HG03342 (cell line): ENCODE measurements at regions not wholly inside any gene's neighbourhood (a gene's known extent, or its start where the extent isn't known, plus 50 kb on each side); places are given as distances from the start of the nearest gene placed in this dataset.

Experiments used
- ATAC-seq: cut with Tn5 transposase; IDR thresholded peaks from one replicate; pipeline ENCODE4 v1.9.1; 2021; ENCODE audit warnings: mild to moderate bottlenecking, moderate library complexity; ENCODE audit not compliant: unreplicated experiment

DNA sequence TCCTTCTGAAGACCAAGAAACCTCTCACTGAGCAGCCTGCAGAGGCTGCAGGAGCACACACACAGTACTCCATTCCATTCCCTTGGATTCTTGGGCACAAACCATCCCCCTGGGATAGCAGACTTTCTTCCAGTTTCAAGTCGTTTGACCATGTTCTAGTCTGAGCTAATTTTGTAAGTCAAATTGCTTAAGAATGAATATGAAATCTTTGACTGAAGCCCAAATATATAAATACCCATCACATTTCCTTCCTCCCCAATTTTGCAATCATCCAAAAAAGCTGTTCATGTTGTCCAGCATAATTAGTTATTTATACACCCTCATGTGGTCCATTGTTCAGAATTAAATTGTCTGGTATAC is 231.2 kb upstream of the TPRG1 start:
- ATAC-seq = no peak

DNA sequence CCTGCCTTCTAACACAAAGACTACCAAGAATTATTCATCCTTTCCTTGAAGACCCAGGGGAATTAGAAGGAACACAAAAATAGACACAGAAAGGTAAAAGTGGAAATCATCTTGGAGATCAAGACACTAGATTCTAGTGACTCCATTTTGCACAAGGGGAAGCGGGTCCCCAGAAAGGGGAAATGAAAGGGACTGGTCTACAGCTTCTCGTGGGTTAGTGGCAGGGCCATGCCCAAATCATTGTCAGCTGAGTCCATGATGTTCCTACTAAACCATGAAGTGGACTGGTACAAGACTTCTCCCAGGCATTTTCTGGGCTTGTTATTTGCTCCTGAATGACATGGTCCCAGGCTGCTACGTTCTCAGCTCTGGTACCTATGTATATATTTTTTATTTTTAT is 230.7 kb upstream of the TPRG1 start:
- no peak for ATAC-seq

DNA sequence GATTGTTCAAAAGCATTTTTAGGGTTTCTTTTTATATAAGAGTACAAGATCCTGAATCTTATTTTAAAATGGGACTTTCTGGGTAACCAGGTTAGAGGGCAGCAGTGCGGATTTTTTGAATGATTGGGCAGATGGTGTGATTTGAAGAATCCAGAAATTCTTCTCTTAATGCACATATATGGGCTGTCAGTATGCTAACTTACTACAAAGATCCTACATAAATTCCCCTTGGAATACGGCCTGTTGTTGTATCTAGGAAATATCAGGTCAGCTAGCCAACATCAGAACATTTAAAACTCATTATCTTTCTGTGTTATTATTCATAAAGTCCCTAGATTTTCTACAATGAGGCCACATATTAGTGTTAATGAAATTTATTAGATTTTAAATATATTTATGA is 229.6 kb upstream of the TPRG1 start:
- no peak for ATAC-seq

DNA sequence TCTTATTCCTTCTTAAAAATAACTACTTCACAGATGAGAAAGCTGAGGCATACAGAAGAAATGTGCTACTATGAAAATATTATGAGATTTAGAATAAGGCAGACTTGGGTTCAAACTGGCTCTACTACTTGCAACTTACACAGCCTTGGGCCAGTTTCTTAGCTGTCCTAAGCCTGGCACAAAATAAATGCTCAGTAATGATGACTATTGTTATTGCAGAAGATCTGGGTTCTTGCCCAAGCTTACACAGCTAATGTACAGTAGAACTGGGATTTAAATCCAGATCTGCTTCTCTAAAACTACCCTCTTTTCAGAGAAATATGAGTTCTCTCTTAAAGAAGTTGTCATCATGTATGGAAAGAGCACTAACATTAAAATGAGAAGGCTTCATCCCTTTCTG is 228.2 kb upstream of the TPRG1 start:
- ATAC-seq = no peak

DNA sequence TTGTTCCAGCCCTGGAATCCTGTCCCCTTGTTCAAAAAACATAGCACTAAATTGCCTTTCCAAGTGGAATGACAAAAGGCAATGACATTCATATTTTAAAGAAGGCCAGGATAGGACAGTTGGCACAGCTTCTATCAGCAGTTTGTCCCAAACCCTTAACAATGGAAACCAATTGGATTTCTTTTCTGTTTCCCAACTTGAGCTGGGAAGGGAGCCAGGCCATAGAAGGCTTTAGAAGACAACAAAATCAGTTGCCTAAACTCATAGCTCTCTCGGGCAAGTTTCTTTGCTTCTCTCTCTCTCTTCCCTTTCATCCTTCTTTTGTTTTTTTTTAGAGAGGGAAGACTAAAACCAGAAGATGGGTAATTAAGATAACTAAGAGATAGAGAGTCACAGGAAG is 227.7 kb upstream of the TPRG1 start:
- ATAC-seq = no peak

DNA sequence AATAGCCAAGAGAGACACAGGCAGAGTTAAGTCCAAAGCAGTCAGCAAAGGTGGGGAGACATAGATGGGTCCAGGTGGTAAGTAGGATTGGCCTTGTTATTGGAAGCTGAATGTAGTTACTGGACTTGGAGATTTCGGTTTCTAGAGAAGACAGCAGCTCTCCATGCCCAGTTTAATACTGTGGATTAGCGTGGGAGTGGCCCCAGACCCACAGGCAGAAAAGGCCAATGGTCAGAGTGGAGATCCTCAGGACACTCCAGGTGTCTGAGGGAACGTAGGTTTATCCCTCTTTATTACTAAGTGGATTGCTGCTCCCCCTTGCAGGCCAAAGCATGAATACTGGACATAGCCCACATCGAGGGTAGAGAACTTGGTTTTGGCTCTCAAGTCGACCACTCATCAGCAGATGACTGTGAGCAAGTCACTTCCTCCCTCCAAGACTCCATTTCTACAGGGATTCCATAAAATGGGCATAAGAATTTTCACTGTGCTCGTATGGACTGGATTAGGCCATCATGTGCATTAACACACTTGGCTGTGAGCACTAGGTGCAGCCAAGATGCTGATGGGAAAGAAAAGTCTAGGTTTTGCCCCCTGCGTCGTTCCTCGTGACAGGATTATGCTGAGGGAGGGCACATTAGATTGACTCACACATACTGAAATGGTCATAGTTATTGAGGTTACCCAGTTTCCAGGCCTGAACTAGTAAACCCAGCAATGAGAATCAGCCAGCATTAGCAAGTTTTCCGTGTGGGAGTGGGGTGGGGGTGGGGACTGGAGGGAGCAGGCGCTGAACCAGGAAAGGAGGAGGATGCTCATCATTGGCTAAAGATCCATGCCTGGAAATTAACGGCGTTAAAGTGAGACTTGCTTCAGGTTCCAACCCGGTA is 225.2 kb upstream of the TPRG1 start:
- no peak for ATAC-seq

DNA sequence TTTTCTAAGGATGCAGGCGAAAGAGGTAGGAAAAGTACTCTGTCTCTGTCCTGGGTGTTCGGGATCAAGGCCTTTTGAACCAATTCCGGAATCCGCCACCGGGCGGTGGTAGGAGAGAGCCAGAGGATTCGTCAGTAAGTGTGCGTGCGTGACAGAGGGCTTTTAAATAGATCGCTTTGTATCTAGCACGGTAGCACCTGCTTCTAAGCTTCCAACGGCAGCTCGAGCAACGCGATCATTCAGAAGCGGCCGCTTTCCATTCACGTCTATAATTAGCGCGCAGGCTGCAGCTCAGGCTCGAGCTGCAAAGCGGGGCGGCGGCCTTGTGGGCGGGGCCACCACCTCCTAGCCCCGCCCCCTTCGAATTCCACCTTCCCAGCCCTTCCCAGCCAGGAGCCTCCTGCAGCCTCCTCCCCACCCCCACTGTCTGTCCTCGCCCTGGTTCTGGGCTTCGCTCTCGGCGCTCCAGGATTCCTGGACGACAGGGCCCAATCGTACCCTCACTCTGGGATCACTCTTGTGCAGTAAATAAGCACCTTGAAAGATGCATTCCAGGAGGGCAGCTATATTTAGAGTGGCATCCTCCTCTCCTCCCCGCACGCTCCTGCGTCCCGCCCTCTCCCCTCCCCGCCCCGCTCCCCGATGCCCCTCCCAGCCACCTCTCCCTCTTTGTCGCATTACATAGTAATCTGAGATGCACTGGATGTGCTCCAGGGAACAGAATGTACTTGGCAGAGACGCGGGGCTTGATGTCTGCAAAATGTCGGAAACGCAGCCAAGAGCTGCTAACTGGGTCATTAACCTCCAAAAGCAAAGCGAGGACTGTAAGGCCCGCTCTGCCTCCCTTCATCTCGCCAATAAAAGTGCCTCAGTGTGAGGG is 224.1 kb upstream of the TPRG1 start:
- no peak for ATAC-seq

DNA sequence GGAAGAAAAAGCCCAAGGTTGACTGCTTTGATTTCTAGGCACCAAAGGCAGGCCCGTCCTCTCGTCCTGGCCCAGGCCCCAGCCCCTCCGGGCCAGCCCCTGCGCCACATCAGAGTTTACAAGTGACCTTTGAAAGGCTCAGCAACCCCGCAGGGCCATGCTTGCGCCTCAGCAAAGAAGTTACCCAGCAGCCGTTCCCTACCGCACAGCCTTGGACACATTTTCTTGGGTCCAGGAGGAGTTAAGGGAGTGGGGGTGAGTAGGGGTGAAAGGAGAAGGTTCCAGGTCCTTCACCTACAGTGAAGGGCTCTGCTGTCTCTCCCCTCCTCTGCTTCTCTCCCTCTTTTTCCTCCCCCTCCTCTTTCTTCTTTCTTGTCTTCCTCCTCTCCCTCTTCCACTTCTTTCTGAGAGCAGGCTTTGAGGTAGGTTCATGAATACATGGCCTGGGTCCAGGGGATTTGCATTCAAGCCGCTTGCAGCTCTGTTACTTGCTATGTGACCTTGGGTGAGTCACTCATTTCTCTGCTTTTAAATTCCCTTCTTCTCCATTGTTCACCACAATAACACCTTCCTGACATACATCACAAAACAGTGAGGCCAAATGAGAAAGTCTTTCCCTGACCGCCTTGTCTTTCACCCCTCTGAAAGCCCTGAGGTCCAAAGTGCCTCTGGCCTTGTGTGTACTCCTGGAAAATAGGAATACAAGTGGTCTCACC is 223.3 kb upstream of the TPRG1 start:
- ATAC-seq = no peak

DNA sequence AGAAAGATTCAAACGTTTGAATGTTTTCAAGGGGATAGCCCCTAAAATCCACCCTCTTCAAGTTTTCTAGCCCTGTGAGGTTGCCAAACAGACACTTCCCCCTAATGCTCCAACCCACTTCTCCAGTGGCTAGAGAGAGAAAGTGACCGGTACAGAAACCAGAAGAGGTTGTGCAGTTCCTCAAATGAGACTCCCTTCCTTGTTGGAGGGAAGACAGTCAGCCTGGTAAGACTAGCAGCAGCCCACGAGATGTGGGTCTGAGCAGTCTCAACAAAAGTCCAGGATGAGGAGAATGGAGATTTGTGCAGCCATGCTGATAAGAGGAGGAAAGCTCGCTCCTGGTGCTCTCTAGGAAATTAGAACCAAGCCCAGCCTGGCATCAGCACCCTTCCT is 222.8 kb upstream of the TPRG1 start:
- ATAC-seq = no peak

DNA sequence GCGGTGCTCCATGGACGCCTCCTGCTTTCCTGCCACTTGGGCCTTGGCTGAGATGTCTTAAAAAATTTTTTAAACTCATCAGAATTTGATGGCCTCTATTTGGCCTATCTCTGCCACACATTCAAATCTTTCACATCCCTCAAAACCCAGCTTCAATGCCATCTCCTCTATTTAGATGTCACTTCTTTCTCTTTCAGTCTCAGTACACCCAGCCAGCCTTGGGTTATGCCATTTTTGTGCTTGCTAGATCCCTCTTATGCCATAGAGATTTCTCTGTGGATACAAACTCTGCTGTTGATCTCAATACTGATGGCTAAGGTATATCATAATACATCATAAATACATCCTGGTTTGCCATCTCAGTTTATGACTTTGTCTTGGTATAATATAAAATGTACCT is 222.3 kb upstream of the TPRG1 start:
- ATAC-seq = no peak

DNA sequence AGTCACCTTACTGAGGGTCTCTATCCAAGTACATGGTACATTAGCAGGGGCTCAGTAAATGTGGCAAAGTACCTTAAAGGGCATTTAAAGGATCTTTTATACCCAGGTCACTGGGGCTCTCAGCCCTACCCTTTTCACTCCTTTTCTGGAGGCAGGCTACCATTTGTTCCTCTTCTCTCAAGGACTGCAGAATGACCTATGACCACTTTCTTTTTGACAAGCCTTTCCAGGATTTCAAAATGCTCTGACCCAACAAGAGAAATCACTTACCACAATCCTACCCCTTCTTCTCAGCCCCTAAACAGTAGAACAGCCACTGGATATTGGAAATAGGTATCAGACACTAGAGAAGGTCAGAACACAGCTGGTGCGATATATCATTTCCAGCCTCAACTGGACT is 221.8 kb upstream of the TPRG1 start:
- ATAC-seq = no peak

DNA sequence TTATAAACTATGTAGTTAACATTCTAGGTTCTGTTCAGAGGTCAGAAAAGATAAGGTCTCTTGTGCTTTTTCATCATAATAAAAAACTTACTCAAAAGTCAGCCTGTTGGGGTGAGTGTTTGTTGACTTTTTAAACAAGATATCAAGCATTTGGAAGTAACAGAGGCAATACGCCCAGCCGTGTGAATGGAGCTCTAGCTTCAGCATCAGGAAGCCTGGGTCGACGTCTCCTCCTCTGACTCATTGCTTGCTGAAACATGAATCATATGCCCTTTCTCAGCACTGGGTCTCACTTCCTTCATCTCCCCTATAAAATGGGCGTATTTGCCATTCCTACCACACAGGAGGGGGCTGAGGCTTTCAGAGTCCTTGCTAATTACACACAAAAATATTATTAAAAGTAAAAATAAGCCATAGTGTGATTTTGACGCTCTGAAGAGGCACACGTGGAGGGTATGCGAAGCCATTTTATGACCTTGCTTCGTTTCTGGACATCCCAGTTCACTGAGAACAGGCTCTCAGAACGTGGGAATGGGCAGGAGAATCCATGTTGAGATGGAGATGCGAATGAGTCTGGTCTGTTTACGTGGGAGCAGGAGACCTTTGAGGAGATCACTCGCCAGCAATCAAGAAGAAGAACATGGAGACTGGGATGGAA is 220.8 kb upstream of the TPRG1 start:
- no peak for ATAC-seq

DNA sequence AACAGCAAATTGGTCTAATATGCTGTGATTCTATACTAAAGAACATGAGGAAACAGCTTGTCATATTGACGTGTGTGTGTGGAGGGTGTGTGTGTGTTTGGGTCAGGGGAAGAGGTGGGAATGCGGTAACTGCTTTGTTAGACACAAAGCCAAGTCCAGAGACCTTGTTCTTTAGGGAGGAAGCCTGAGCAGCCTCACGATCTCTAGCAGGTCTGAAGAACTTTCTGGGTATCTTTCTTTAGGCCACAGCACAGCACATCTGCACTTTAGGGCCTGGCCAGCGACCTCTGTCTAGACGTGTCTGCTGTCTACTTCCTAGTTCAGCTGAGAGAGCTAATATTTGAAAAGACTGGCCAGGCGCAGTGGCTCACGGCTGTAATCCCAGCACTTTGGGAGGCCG is 220.0 kb upstream of the TPRG1 start:
- ATAC-seq = no peak

DNA sequence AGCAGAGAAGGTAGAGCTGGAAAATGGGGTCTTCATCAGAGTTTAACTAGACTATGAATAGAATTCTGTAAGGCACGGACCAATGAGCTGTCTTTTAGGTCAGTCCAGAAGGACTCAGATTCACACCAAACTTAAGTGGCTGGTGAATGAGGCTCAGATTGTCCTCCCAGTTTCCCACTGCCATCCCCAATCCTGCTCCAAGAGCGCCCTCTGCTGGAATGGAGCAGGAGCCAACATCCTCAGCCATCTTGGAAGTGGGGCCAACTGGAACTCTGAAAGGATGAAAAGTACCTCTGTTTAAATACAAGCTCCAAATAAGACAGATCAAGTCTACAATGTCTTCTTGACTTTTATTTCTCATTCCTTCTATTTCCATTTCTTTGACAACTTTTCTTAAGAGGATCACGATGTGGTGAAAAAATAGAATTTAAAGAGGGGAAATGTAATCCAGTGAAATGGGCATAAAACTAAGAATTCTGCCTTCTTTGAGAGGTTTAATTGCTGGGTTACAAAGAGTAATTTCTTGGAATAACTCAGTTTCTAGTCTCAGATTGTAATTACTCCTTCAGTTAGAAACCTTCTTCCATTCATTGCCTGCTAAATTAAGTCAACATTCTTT is 217.1 kb upstream of the TPRG1 start:
- ATAC-seq = no peak

DNA sequence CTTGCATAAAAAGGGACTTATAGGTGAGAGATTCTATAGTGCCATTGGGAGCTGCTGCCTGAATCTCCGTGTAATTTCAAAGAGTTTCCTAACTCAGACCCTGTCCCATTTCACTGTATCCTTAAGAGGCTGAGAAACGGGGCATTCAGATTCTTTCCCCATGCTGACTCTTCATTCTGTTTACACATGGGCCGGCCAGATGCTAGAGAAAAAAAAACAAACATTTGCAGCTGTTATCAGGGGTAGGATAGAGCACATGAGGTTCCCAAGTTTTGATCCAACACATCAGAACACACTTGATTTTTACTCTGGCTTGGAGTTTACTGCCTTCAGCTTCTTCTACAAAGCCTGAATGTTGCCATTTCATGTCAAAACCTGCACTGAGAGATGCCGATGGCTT is 215.9 kb upstream of the TPRG1 start:
- ATAC-seq = no peak

DNA sequence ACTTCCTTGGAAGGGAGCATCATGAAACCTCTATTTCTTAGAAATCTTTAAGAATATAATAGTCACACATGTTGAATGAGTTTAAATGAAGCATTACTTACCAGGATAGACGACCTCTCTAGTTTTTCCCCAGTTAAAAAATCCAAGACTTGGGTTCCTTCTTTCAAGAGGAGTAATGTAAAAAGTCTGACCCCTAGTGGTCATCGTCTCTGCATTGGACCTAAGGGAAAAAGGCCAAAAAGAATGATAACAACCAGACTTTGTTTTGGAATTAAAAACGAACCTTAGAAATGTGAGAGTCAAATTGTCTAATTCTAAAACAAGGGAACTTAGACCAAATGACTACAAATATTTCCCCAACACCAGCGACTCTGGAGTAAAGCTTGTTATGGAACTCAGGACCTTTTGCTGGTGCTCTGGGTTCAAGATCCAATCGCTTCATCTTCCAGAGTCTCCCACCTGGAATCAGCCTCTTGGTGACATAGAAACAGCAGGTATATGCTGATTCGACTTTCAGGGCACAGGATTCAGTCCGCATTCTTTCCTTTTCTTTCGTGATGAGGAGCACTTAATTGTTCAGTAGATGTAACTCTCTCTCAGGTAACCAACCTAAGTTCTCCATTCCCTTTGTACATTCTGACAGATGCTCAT is 214.8 kb upstream of the TPRG1 start:
- ATAC-seq = no peak

DNA sequence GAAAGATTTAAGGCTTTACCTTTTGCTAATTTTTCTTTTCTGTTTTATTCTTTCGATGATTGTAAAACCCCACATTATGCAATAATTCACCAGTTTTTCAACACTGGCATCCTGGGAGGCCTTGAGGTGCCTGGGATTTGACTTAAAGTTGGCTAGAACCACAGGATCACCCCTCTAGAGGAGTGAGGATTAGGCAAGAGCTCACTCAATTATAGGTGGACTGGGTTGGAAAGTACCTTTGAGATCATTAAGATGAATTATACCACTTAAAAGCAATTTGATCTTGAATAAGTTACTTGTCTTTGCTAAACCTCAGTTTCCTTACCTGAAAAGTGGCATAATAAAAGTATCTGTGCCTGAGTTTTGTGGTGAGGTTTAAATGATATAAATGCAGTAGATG is 212.8 kb upstream of the TPRG1 start:
- ATAC-seq = no peak

DNA sequence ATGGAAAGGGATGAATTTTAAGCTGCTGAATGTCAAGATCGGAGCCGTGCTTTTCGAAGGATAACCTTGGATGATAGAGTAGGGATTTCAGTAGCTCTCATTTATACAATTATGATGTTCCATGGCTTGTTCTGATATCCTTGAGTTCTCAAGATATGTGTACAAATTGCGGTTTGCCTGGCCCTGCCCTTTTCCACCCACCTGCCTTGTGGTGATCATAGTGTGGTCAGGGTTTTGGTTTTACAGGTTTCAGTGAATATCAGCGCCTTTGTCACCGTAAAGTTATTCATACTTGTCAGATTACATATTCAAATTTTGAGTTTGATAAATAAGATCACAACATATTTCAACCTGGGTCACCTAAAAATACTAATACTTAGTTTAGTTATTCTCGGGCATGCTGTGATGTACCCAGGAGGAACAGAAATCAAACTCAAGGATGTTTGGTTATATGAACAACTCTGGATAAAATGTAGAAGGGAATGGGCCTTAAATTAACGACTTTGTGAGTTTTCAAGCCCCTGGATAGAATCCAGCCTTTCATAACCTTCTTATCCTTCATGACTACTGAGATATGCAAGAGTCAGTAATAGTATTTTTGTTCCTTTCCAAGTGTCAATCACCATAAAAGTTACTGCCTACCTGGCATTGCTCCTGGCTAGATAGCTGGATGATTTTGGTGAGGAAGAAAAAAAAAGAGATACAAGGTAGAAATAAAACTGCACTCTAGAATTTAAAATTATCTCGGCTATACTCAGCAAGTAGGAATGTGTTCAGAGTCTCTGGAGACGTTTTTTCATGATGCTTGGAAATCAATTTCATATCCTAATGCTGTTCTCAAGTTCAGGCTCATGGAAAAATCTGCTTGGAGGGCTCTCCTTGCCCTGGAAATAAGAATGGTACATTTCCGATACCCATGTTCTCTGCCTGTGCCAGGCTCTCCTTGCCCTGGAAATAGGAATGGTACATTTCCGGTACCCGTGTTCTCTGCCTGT is 209.2 kb upstream of the TPRG1 start:
- ATAC-seq = no peak

DNA sequence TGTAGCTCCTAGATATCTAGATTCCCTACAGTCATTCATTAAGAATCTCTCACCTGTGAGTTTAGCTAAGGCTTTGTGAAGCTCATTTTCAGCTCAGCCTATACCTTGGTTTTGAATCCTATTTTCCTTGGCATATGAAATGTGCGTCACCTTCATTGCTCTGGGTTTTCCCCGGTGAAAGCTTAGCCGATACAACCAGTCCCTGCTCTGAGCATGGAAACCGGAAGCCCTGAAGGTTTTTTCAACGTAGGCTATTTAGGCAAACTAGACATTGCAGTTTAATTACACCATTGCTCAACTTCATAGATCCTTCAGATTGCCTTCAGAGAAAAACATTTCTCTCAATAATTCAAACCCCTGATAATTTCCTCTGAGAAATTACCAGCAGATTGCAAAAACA is 206.8 kb upstream of the TPRG1 start:
- ATAC-seq = no peak
